RWPE1 (cell line): ENCODE measurements at regions not wholly inside any gene's neighbourhood (a gene's known extent, or its start where the extent isn't known, plus 50 kb on each side); places are given as distances from the start of the nearest gene placed in this dataset.

ENCODE experiments used
- CTCF ChIA-PET: fragments of 350-600 bp; sonication (Branson Sonifier 250); formaldehyde crosslinking; extraction: SDS; loops from one replicate; lab custom pipeline; 2021; lab: Yijun Ruan, JAX
- POLR2A ChIA-PET: fragments of 400-600 bp; formaldehyde crosslinking; extraction: SDS; loops from one replicate; lab custom pipeline; 2020; ENCODE audit warnings: antibody characterized with exemption; ENCODE audit not compliant: low non-redundant PET; lab: Yijun Ruan, JAX
- DNase-seq: peaks from one replicate; pipeline ENCODE4 v3.0.0; 2012; ENCODE audit warnings: low spot score
- H3K27ac ChIP-seq: fragments of 450-650 bp; 2 replicates; pipeline ENCODE4 v1.5.1; 2017
- TF ChIP-seq, protein P1 (sequence below): fragments of 450-650 bp; conservative IDR thresholded peaks from 2 replicates; pipeline ENCODE4 v1.5.1; 2017; ENCODE audit warnings: low read depth, mild to moderate bottlenecking

GRCh38 chr1:185656663-185657062 is 77.5 kb upstream of the HMCN1 start:
- DNase-seq: no peak
- CTCF ChIA-PET: no interaction called here
- POLR2A ChIA-PET: no interaction called here
- TF ChIP-seq, protein P1, sequence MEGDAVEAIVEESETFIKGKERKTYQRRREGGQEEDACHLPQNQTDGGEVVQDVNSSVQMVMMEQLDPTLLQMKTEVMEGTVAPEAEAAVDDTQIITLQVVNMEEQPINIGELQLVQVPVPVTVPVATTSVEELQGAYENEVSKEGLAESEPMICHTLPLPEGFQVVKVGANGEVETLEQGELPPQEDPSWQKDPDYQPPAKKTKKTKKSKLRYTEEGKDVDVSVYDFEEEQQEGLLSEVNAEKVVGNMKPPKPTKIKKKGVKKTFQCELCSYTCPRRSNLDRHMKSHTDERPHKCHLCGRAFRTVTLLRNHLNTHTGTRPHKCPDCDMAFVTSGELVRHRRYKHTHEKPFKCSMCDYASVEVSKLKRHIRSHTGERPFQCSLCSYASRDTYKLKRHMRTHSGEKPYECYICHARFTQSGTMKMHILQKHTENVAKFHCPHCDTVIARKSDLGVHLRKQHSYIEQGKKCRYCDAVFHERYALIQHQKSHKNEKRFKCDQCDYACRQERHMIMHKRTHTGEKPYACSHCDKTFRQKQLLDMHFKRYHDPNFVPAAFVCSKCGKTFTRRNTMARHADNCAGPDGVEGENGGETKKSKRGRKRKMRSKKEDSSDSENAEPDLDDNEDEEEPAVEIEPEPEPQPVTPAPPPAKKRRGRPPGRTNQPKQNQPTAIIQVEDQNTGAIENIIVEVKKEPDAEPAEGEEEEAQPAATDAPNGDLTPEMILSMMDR: no peak
- no peak overlapping the region for H3K27ac ChIP-seq

DNA sequence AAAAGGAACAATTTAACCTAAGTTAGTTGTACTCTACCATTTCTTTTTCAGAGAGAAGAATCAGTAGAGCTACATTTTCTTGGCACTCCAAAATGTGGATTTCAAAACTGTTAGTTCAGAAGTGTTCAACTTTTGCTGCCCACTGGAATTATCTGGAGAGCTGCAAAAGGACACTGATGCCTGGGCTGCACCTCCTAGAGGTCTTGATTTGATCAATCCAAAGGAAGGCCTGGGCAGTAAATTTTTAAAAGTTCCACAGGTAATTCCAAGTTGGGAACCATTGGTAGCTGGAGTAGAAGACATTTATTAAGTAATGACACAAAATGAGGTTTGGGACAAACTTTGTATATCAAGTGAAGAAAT is 79.3 kb upstream of the HMCN1 start:
- POLR2A ChIA-PET: no interaction called here
- TF ChIP-seq, protein P1: no peak
- no peak overlapping the region for H3K27ac ChIP-seq
- CTCF ChIA-PET: no interaction called here
- no peak for DNase-seq

DNA sequence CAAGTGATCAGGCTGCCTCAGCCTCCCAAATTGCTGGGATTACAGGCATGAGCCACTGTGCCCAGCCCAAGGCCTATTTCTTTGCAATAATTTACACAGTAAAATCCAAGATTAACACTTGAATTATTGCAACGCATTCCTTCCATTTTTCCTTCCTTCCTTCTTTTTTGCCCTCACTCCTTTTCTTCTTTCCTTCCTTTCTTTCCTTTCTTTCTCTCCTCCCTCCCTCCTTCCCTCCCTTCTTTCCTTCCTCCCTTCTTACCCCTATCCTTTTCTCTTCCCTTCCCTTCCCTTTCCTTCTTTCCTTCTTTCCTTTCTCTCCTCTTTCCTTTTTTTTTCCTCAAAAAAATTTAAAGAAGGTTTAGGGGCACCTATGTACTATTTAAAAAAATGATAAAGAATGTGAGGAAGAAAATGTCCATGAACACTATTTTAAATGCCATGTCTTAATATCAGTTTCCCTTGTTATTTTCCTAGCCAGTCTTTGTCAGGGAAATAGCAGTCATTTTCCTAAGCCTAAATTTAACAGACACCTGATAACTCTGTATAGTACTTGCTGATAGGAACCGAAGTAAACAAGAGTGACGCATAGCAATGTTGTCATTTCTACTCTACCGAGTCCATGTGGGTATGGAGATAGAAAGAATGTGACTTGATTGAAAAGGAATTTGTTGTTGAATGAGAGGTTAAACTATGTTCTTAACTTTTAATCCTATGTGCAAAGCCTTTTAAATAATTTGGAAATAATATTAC is 79.8 kb upstream of the HMCN1 start:
- ChIA-PET CTCF (no interaction called here), POLR2A (no interaction called here)
- no peak for DNase-seq
- TF ChIP-seq, protein P1: no peak
- H3K27ac ChIP-seq: no peak overlapping the region

GRCh38 chr1:185653615-185654014 is 80.6 kb upstream of the HMCN1 start:
- TF ChIP-seq, protein P1: no peak
- CTCF ChIA-PET: no interaction called here
- no peak for DNase-seq
- POLR2A ChIA-PET: no interaction called here
- no peak overlapping the region for H3K27ac ChIP-seq

GRCh38 chr1:185652348-185652747 is 81.8 kb upstream of the HMCN1 start:
- ChIA-PET CTCF (interaction anchor here (0.7 kb wide), 1 partner anchor 110 kb away, joined by 4 read pairs; no protein-coding TSS in a partner anchor), POLR2A (no interaction called here)

GRCh38 chr1:185650602-185651230 is 83.5 kb upstream of the HMCN1 start:
- CTCF ChIA-PET: no interaction called here
- POLR2A ChIA-PET: no interaction called here
- DNase-seq: no peak
- TF ChIP-seq, protein P1: no peak
- no peak overlapping the region for H3K27ac ChIP-seq

More at GRCh38 chr1:185652348-185652747, 81.8 kb upstream of the HMCN1 start:
- DNase-seq: no peak
- no peak overlapping the region for H3K27ac ChIP-seq
- TF ChIP-seq, protein P1: no peak
